Prostate gland (tissue), 2 donors: ENCODE measurements at regions not wholly inside any gene's neighbourhood (a gene's known extent, or its start where the extent isn't known, plus 50 kb on each side); places are given as distances from the start of the nearest gene placed in this dataset.
"Not testable (repeated sequence)": the region's sequence is repeated elsewhere in the genome, so short reads cannot be mapped to it uniquely, and the experiment has no call there.

Experiments used
- POLR2A ChIP-seq: fragments of 450-650 bp; IDR thresholded peaks from one replicate; pipeline ENCODE4 v1.6.1; 2016; ENCODE audit warnings: antibody characterized with exemption, mild to moderate bottlenecking
- POLR2AphosphoS5 ChIP-seq: sonication (generic); formaldehyde crosslinking; IDR thresholded peaks from one replicate; pipeline ENCODE4 v1.6.1; 2017; ENCODE audit warnings: antibody characterized with exemption
- TF ChIP-seq, protein P1 (sequence below), 4 experiments: fragments of 200-600 bp in 2 of 4; fragments of 450-650 bp in 2 of 4; sonication (generic) in 2 of 4; IDR thresholded peaks; 1 replicate in 3 of 4; 2 replicates in 1 of 4; pipeline ENCODE4 v1.5.1; 2016 to 2019; ENCODE audit warnings: antibody characterized with exemption in 4 of 4, mild to moderate bottlenecking in 2 of 4, moderate library complexity in 2 of 4

DNA sequence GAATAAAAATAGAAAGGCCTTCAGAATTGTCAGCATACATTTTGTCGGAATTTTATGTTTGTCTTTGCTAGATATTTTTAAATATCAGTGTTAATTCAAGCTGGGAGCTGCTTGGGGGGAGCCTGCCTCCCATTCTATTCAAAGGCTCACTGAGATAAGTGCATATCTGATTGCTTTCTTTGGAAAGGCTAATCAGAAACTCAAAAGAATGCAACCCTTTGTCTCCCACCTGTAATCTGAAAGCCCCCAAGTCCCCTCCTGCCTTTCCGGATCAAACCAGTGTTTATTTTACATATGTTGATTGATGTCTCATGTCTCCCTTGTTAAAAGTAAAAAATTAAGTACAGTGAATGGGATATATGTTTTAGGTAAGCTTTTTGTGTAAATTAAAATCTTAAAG lies 69.3 kb upstream of the PLD5 start:
- TF ChIP-seq POLR2A, POLR2AphosphoS5: not testable (repeated sequence)
- TF ChIP-seq, protein P1, sequence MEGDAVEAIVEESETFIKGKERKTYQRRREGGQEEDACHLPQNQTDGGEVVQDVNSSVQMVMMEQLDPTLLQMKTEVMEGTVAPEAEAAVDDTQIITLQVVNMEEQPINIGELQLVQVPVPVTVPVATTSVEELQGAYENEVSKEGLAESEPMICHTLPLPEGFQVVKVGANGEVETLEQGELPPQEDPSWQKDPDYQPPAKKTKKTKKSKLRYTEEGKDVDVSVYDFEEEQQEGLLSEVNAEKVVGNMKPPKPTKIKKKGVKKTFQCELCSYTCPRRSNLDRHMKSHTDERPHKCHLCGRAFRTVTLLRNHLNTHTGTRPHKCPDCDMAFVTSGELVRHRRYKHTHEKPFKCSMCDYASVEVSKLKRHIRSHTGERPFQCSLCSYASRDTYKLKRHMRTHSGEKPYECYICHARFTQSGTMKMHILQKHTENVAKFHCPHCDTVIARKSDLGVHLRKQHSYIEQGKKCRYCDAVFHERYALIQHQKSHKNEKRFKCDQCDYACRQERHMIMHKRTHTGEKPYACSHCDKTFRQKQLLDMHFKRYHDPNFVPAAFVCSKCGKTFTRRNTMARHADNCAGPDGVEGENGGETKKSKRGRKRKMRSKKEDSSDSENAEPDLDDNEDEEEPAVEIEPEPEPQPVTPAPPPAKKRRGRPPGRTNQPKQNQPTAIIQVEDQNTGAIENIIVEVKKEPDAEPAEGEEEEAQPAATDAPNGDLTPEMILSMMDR (IDR thresholded peaks at IDR 0.05) = not testable (repeated sequence)
